B cell (primary cell): ENCODE measurements at regions not wholly inside any gene's neighbourhood (a gene's known extent, or its start where the extent isn't known, plus 50 kb on each side); places are given as distances from the start of the nearest gene placed in this dataset.

Experiments
- ATAC-seq: fragments of 200-7000 bp; cut with Tn5 transposase; one replicate; pipeline ENCODE4 v1.10.0; 2021; ENCODE audit warnings: low read depth, mild to moderate bottlenecking, moderate number of reproducible peaks, moderate library complexity
- CTCF ChIA-PET: fragments of 350-600 bp; sonication (Branson Sonifier 250); formaldehyde crosslinking; loops from one replicate; lab custom pipeline; 2021; ENCODE audit warnings: antibody characterized with exemption, inconsistent platforms; lab: Charles Lee
- POLR2A ChIA-PET: fragments of 350-600 bp; sonication (Branson Sonifier 250); formaldehyde crosslinking; loops from one replicate; lab custom pipeline; 2021; ENCODE audit warnings: antibody characterized with exemption; lab: Charles Lee
- DNase-seq: peaks from one replicate; pipeline ENCODE4 v3.0.0; 2013
- H2AFZ ChIP-seq: 2 replicates; pipeline ENCODE4 v1.6.1; 2012; ENCODE audit warnings: mild to moderate bottlenecking, low read depth, low read length; ENCODE audit not compliant: insufficient read depth, poor library complexity, severe bottlenecking
- H3K27ac ChIP-seq, 2 donors: 1 replicate in 1 of 2; 2 replicates in 1 of 2; pipeline ENCODE4 v1.5.1; 2012 to 2013; ENCODE audit warnings: low read length in 2 of 2, mild to moderate bottlenecking in 2 of 2, moderate library complexity in 1 of 2
- H3K27me3 ChIP-seq, 4 experiments: fragments of 200-600 bp in 1 of 4; sonication (generic) in 1 of 4; replicated peaks in 1 of 4; 1 replicate in 2 of 4; 2 replicates in 2 of 4; pipeline versions ENCODE4 v1.6.1 to v1.7.0; 2013 to 2016; ENCODE audit warnings: low read length in 3 of 4, mild to moderate bottlenecking in 2 of 4, mixed read lengths in 1 of 4, moderate library complexity in 1 of 4; ENCODE audit not compliant: insufficient read depth in 4 of 4, control insufficient read depth in 3 of 4; ENCODE audit errors: control extremely low read depth in 1 of 4
- H3K36me3 ChIP-seq, 2 experiments: replicated peaks in 1 of 2; 1 replicate in 1 of 2; 2 replicates in 1 of 2; pipeline versions ENCODE4 v1.6.1 to v1.7.1; 2013; ENCODE audit warnings: low read length in 1 of 2; ENCODE audit not compliant: insufficient read depth in 2 of 2, control insufficient read depth in 1 of 2; ENCODE audit errors: control extremely low read depth in 1 of 2, extremely low read depth in 1 of 2
- H3K4me1 ChIP-seq, 2 donors: fragments of 200-600 bp in 1 of 2; sonication (generic) in 1 of 2; 1 replicate in 1 of 2; 2 replicates in 1 of 2; pipeline versions ENCODE4 v1.5.1 to v1.6.1; 2013 to 2017; ENCODE audit warnings: low read length in 2 of 2; ENCODE audit not compliant: control insufficient read depth in 2 of 2, insufficient read depth in 2 of 2
- H3K4me2 ChIP-seq: replicated peaks from 2 replicates; pipeline ENCODE3; 2012; ENCODE audit warnings: mild to moderate bottlenecking, low read depth, low read length; ENCODE audit not compliant: poor library complexity, severe bottlenecking
- H3K4me3 ChIP-seq, 5 experiments: fragments of 200-600 bp in 1 of 5; sonication (generic) in 1 of 5; 1 replicate in 3 of 5; 2 replicates in 2 of 5; pipeline versions ENCODE4 v1.5.1 to v1.7.0; 2011 to 2016; ENCODE audit warnings: low read length in 4 of 5, mild to moderate bottlenecking in 4 of 5, low read depth in 2 of 5, control low read depth in 1 of 5, moderate library complexity in 1 of 5; ENCODE audit not compliant: insufficient read depth in 1 of 5; ENCODE audit errors: control extremely low read depth in 1 of 5, extremely low read depth in 1 of 5
- H3K79me2 ChIP-seq: fragments of 200-600 bp; sonication (generic); one replicate; pipeline ENCODE4 v1.6.0; 2016; ENCODE audit warnings: low read length; ENCODE audit not compliant: control insufficient read depth, insufficient read depth
- H3K9ac ChIP-seq: fragments of 200-600 bp; sonication (generic); 2 replicates; pipeline ENCODE4 v1.6.1; 2017; ENCODE audit warnings: mild to moderate bottlenecking, low read length, moderate library complexity
- H3K9me3 ChIP-seq, 3 donors: one replicate each; pipeline versions ENCODE4 v1.6.1 to v1.7.1; 2013; ENCODE audit warnings: low read length in 2 of 3; ENCODE audit not compliant: control insufficient read depth in 2 of 3, insufficient read depth in 1 of 3; ENCODE audit errors: control extremely low read depth in 1 of 3
- H4K20me1 ChIP-seq: 2 replicates; pipeline ENCODE4 v1.6.0; 2012; ENCODE audit warnings: mild to moderate bottlenecking, low read length; ENCODE audit not compliant: insufficient read depth, control insufficient read depth, poor library complexity, severe bottlenecking
- H3K27ac Mint-ChIP-seq: one replicate; pipeline ENCODE4 v1.8.0; 2021; ENCODE audit warnings: mixed read lengths
- H3K27me3 Mint-ChIP-seq: one replicate; pipeline ENCODE4 v1.8.0; 2021; ENCODE audit warnings: mixed read lengths
- H3K4me1 Mint-ChIP-seq: one replicate; pipeline ENCODE4 v1.8.0; 2021; ENCODE audit warnings: mixed read lengths
- H3K4me3 Mint-ChIP-seq: one replicate; pipeline ENCODE4 v1.8.0; 2021; ENCODE audit warnings: mixed read lengths
- H3K9me3 Mint-ChIP-seq: one replicate; pipeline ENCODE4 v1.8.0; 2022; ENCODE audit warnings: mixed read lengths; ENCODE audit not compliant: insufficient read depth
- EZH2 ChIP-seq: IDR thresholded peaks from 2 replicates; pipeline ENCODE4 v1.6.1; 2012; ENCODE audit warnings: borderline replicate concordance, low read depth, mild to moderate bottlenecking, moderate library complexity, low read length; ENCODE audit not compliant: insufficient read depth, poor library complexity, severe bottlenecking
- WGBS: methylation state at CpG from one replicate; pipeline ENCODE4 v1.1.5; 2013; ENCODE audit warnings: missing lambda C conversion rate; ENCODE audit not compliant: insufficient coverage; 5-methylcytosine and 5-hydroxymethylcytosine counted together
- intact Hi-C: fragments of 100-400 bp; cut with micrococcal nuclease; formaldehyde crosslinking; loops from one replicate; pipeline ENCODE4 v1.10.0; 2022
- TF ChIP-seq, protein P1 (sequence below): fragments of 200-600 bp; IDR thresholded peaks from one replicate; pipeline ENCODE4 v1.8.0; 2022; ENCODE audit warnings: antibody characterized with exemption, mild to moderate bottlenecking

- Histone ChIP-seq H3K4me3 (no peak overlapping the region), H2AFZ (no peak overlapping the region), H3K79me2 (no peaks in the 10 kb centered on the region), H3K9me3 (no peaks in the 10 kb centered on the region), H3K27me3 (no peaks in the 10 kb centered on the region), H3K9ac (no peak overlapping the region), H3K4me2 (no peak overlapping the region), H3K4me1 (no peaks in the 10 kb centered on the region), H4K20me1 (no peaks in the 10 kb centered on the region), H3K27ac (no peak overlapping the region), H3K36me3 (no peaks in the 10 kb centered on the region)
- no peaks in the 10 kb centered on the region for H3K4me1 Mint-ChIP-seq
- WGBS: no CpG with 5 or more reads among the region's 1 CpG
- TF ChIP-seq, protein P1, sequence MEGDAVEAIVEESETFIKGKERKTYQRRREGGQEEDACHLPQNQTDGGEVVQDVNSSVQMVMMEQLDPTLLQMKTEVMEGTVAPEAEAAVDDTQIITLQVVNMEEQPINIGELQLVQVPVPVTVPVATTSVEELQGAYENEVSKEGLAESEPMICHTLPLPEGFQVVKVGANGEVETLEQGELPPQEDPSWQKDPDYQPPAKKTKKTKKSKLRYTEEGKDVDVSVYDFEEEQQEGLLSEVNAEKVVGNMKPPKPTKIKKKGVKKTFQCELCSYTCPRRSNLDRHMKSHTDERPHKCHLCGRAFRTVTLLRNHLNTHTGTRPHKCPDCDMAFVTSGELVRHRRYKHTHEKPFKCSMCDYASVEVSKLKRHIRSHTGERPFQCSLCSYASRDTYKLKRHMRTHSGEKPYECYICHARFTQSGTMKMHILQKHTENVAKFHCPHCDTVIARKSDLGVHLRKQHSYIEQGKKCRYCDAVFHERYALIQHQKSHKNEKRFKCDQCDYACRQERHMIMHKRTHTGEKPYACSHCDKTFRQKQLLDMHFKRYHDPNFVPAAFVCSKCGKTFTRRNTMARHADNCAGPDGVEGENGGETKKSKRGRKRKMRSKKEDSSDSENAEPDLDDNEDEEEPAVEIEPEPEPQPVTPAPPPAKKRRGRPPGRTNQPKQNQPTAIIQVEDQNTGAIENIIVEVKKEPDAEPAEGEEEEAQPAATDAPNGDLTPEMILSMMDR: no peak
- TF ChIP-seq EZH2: no peak
- DNase-seq (no peak), ATAC-seq (no peak)
- ChIA-PET CTCF (no interaction called here), POLR2A (no interaction called here)
- intact Hi-C loops: no loop called here
- H3K9me3 Mint-ChIP-seq: peaks cover 3% of the 10 kb centered on the region
- H3K4me3 Mint-ChIP-seq: no peak overlapping the region
- no peak overlapping the region for H3K27ac Mint-ChIP-seq
- H3K27me3 Mint-ChIP-seq: no peaks in the 10 kb centered on the region
These were observed 1146.4 kb downstream of the NAALADL2 start for GRCh38 chr3:176005564-176005963.

GRCh38 chr3:175989161-175989560 is 1130.0 kb downstream of the NAALADL2 start:
- WGBS: 93% methylated on average over 2 of the region's 2 CpGs
- Histone ChIP-seq H3K9ac (no peak overlapping the region), H3K27me3 (no peaks in the 10 kb centered on the region), H3K27ac (no peak overlapping the region), H3K4me2 (no peak overlapping the region), H2AFZ (no peak overlapping the region), H4K20me1 (no peaks in the 10 kb centered on the region), H3K36me3 (no peaks in the 10 kb centered on the region), H3K9me3 (peaks cover 0 to 9% (median 0%) of the 10 kb centered on the region in 3 donors), H3K79me2 (no peaks in the 10 kb centered on the region), H3K4me3 (no peak overlapping the region), H3K4me1 (no peaks in the 10 kb centered on the region)
- H3K9me3 Mint-ChIP-seq: no peaks in the 10 kb centered on the region
- no peak overlapping the region for H3K4me3 Mint-ChIP-seq
- intact Hi-C loops: no loop called here
- ChIA-PET POLR2A (no interaction called here), CTCF (no interaction called here)
- no peaks in the 10 kb centered on the region for H3K4me1 Mint-ChIP-seq
- DNase-seq (no peak), ATAC-seq (no peak)
- H3K27ac Mint-ChIP-seq: no peak overlapping the region
- no peaks in the 10 kb centered on the region for H3K27me3 Mint-ChIP-seq
- TF ChIP-seq, protein P1: no peak
- no peak for TF ChIP-seq EZH2
